Fibroblast of mammary gland (primary cell): ENCODE measurements at regions not wholly inside any gene's neighbourhood (a gene's known extent, or its start where the extent isn't known, plus 50 kb on each side); places are given as distances from the start of the nearest gene placed in this dataset.

Experiments used
- DNase-seq: peaks from one replicate; pipeline ENCODE4 v3.0.0-alpha.2; 2010; ENCODE audit warnings: low read depth
- H3K4me3 ChIP-seq: 2 replicates; pipeline ENCODE4 v1.5.1; 2011; ENCODE audit warnings: low read depth, mild to moderate bottlenecking, low read length, moderate library complexity; ENCODE audit not compliant: control insufficient read depth
- CTCF ChIP-seq: conservative IDR thresholded peaks from 2 replicates; pipeline ENCODE4 v1.5.1; 2011; ENCODE audit warnings: low read depth, low read length, inconsistent platforms; ENCODE audit not compliant: control insufficient read depth, insufficient read depth

DNA sequence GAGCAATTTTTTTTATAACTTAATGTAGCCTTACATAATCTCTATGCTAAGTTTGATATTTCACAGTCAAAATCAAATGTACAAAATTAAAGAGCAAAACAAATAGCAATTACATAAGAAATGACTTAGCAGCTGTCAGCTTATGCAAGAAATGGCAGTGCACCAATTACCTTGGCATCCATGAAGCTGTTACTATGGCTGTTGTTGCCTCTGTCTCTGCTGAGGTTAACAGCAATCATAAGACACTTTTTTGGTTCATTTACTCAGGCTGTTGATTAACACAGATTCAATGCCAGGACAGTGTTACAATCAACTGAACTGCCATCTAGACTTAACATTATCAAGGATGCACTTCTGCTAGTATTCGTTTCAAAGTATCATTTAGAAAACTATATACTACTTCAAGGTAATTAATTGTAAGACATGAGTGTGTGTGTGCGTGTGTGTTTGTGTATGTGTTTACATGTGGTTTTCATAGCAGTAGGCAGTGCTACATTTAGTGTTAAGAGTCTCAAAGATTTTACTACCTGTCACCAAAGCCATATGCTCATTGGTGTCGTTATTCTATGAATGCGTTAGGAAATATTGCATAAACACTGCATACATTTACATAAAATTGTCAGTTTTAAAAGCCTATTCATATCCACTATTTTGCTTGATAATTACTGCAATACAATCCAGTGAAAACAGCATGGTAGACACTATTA, 1084.2 kb upstream of the COX7C start:
- H3K4me3 ChIP-seq: no peak overlapping the region
- TF ChIP-seq CTCF: no peak
- DNase-seq: no peak

DNA sequence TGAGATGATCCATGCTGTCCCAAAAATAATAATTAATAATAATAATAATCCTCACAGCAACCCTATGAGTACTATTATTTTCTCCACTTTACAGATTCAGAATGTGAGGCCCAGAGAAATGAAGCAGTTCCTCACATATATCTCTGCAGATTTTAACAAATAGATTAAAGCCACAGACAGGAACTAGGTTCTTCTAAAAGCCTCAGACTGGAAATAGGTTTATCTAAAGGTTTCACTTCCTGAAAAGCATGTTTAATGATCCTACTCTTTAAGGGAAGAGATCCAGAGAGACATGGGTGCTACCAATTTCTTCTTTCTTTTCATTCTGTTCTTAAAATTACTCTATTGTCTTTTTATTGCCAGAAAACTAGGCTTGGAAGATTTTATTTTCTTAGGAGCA, 1079.4 kb upstream of the COX7C start:
- DNase-seq: no peak
- TF ChIP-seq CTCF: no peak
- no peak overlapping the region for H3K4me3 ChIP-seq

- no peak for DNase-seq
- H3K4me3 ChIP-seq: no peak overlapping the region
- no peak for TF ChIP-seq CTCF
These were observed 1072.6 kb upstream of the COX7C start for GRCh38 chr5:85545129-85545528.

GRCh38 chr5:85549229-85549628, 1068.5 kb upstream of the COX7C start:
- DNase-seq: no peak
- no peak for TF ChIP-seq CTCF
- H3K4me3 ChIP-seq: no peak overlapping the region

DNA sequence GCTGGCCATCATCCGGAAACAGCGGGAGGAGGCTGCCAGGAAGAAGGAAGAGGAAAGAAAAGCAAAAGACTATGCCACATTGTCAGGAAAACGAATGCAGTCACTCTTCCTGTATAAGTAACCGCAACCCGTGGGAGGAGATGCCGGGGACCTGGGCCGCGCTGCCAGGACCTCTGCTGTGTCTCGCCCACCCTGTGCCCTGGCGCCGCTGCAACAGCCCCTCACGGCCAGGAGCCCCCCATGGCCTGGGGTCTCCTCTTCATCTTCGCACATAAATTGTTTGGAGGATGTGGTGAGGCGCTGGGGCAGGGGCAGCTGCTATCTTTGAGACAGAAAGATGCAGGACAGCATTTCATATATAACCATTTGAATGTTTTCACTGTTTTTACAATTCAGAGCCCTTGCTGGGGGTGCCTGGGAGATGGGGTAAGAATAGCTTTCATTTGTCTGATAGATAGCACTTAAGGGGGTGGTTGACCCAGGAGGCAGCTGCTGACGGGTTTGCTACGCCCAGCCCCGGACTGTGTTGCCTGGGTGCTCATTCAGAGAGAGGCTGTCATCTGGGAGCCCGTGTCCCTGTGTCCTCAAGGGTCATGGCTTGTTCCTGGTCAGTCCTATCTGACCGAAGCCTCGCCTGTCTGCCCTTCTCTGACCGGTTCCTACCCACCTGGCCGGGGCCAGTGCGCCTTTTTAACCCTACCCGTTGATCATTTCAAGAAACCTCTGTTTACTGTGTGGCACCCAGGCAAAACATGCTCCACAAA, 1067.7 kb upstream of the COX7C start:
- TF ChIP-seq CTCF: no peak
- DNase-seq: no peak
- no peak overlapping the region for H3K4me3 ChIP-seq

GRCh38 chr5:85556464-85556863, 1061.3 kb upstream of the COX7C start:
- H3K4me3 ChIP-seq: no peak overlapping the region
- no peak for DNase-seq
- no peak for TF ChIP-seq CTCF
